ENCODE measurements at regions not wholly inside any gene's neighbourhood (a gene's known extent, or its start where the extent isn't known, plus 50 kb on each side); places are given as distances from the start of the nearest gene placed in this dataset.

- no peak for DNase-seq
Measured at GRCh38 chr10:21196822-21197395, 299.8 kb upstream of the NEBL start.

- no peak for DNase-seq
Measured at GRCh38 chr10:21195252-21195651, 298.1 kb upstream of the NEBL start.

- DNase-seq = no peak
Measured at GRCh38 chr10:21194510-21194993, 297.4 kb upstream of the NEBL start.

DNA sequence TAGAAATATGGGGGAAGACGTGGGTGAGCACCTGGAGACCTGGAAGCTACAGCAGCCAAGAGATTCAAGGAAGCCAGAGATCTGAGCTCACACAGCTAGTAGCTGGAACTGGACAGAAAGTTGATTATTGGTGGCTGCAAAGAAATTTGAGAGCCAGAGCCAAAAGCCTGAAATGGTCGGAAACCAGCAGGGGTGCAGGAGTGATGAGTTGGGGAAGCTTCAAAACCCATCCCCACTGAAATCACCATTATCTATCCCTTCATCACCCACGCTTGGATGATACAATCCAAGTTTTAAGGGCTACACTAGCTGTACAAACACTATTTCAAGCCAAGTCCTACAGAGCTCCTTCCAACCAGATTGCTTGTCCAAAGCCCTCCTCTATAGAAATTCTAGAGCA is 296.1 kb upstream of the NEBL start:
- DNase-seq = no peak

GRCh38 chr10:21191512-21191911 is 294.4 kb upstream of the NEBL start:
- DNase-seq = no peak

DNA sequence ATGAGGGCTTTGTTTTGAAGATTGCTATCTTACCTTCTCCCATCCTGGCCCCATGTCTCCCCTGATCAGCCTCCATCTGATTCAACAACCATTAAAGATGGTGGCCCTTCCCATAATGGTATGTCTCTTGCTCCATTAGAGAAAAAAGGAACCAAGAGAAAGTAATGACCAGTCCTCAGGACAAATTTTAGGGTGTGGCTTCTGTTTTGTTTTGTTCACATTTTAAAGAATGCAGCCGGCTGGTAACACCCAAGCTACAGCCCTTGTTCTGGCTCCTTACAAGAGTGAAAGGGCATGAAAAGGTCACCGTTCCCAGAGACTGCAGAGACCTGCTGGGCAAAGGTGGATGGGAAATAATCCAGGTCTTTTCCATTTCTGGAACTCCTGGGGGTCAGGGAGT is 287.9 kb upstream of the NEBL start:
- no peak for DNase-seq

- no peak for DNase-seq
Measured at GRCh38 chr10:21184216-21184615, 287.1 kb upstream of the NEBL start.

DNA sequence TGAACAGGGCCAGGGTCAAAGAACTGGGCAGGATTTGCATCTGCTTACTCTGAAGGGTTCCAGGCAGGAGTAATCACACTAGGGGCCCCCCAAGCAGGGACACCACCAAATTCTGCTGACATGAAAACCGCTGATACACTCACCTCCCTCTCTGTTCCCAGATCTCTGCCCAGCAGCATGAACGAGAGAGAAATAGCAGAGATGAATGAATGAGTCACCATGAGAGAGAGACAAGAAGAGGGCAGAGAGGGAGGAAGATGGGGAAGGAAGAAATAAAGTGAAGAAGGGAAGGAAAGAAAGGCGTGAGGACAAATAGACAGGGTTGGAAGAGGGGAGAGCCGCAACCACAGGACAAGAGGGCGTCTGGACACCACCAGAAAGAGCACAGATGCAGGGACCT is 285.9 kb upstream of the NEBL start:
- DNase-seq = no peak

DNA sequence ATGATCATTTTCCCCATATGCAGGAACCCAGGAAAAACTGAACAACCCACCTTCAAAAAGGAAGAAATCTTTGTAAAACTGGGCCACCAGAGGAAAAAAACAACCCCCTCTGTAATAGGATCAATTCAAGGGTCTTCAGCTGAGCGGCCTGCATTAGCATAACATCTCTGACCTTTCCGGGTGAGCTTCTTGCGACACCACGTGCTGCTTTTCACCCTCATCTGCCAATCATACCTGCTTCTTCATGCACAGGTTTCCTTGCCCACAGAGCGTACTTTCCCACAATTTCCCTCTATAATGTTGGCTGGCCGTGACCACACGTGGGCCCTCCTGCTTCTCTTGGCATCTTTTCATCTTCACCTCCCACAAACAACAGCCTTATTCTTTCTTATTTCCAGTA is 284.3 kb upstream of the NEBL start:
- no peak for DNase-seq

DNA sequence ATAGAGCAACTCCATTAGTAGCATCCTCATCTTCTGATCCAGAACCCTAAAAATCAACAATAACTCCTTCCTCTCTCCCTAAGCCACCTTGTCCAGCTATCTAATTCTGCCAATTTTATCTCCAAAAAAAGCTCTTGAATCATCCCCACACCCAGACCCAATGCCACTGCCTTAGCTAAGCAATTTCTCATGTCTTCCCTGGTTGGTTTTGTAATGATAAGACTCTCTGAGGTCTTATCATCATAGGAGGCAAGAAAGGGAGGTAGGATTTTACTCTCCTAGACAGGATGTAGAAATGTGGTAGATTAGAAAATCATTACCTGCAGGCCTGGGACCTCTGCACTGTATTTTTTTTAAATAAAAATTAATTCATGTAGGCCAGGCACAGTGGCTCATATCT is 283.5 kb upstream of the NEBL start:
- no peak for DNase-seq

DNA sequence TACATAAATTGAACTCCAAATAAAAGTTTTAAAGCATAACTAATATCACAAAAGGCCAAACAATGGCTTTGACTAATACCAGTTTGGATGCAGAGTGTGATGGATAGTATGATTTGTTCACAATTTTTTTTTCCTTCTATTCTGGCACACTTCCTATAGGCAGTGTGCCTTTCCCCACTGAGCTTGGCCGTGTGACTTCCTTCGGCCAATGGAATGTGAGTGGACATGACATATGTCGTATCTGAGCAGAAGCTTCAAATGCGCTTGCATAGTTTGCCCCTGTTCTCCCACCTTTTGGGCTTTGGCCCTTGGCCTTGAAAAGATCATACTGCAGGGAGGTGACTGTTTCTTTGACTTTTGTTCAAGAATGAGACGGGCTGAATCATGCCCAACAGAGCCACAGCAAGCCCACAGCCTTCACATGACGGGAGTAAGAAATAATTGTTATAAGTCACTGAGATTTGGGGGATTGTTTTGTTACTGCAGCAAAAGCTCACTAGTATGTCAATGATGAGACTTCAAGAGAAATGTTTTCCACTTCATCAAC is 279.9 kb upstream of the NEBL start:
- no peak for DNase-seq

DNA sequence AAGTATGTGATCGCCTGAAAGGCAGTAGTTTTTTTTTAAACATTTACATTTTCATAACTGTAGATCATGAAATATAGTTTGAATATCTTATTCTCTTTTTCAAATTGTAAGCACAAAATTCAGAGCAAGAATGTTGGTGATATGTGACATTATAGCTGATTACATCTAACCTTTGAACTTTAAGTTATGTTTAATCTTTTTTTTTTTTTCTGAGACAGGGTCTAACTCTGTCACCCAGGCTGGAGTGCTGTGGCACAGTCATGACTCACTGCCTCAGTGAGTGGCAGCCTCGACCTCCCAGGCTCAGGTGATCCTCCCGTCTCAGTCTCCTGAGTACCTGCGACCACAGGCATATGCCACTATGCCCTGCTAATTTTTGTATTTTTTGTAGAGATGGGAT is 278.7 kb upstream of the NEBL start:
- DNase-seq = no peak

GRCh38 chr10:21174715-21175495 is 277.8 kb upstream of the NEBL start:
- DNase-seq = no peak

DNA sequence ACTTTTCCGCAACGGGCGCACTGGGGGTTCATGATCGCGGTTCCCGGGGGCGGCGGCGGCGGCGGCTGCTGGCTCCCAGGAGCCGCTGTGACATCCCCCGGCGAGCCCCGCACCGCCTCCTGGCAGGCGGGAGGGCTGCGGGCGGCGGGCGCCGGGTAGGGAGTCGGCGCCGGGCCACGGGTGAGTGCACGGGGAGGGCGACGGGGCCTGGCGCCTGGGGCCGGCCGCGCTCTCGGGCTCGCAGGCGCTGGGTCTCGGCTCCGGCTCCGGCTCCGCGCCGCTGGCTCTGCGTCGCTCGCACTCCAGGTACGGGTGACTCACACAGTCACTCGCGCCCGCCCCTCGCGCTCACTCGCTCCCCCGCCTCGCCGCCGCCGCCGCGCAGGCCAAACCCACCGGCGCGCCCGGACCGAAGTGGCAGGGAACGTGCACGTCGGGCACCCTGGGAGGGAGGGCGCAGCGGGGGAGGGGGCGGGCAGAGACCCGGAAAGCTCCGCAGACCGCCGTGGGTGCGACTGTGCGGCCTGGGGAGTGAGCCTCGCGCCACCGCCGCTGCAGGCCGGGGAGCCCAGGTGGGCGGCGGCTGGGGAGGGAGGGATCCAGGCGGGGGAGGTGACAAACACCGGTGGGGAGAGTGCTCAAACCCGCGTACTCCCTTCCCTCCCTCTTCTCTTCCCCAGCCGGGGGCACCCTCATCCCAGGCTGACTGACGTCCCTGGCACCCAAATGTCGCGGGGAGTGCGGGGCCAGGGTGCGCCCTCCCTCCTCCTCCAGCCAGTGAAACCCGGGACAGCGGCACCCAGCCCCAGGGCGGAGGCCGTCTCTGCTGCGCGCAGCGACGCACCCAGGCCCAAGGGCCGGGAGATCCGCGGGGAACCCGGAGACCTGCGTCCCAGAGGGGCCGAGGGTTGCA is 276.9 kb upstream of the NEBL start:
- DNase-seq = peak in 1 of 3 donors; percentile 3

DNA sequence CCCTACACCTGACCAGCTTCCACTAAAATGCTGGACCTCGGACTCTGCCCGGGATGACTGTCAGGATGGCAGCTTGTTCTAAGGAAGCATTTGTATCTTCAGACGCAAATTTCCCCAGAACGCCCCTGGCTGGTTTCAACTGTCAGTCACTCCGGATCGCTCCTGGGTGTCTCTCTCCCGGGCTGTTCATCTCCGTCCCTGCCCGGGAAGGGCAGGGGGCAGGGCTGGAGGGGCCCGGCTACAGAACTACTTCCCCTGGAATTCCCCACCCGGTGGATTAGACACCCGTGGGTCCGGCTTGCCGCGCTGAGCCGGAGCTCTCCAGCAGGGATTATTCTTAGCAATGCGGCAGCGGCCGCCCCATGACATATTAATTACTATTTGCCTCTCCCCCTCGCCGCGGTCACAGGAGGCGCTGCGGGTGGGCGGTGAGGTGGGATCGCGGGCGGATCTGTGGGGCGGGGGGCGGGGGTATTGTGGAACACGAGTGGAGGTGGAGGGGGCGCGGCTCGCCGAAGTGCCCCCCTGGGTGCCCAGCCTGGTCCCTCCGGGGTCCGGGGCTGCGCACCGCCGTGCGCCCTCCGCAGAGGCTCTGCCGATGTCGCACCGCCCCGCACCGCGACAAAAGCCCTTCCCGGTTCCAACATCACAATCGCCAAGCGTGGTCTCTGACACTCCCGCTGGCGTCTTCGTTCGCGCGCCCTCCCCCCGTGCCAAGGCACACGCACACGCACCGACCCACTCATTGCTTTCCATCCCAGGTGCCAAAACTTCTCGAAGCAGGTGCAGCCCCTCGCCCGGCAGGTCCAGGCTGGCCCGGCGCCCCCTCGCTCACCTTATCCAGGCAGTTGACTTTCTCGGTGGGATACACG is 276.1 kb upstream of the NEBL start:
- peak in 1 of 3 donors; percentile 1 for DNase-seq

GRCh38 chr10:21172542-21172929 is 275.4 kb upstream of the NEBL start:
- no peak for DNase-seq

GRCh38 chr10:21171936-21172541 is 274.9 kb upstream of the NEBL start:
- no peak for DNase-seq

DNA sequence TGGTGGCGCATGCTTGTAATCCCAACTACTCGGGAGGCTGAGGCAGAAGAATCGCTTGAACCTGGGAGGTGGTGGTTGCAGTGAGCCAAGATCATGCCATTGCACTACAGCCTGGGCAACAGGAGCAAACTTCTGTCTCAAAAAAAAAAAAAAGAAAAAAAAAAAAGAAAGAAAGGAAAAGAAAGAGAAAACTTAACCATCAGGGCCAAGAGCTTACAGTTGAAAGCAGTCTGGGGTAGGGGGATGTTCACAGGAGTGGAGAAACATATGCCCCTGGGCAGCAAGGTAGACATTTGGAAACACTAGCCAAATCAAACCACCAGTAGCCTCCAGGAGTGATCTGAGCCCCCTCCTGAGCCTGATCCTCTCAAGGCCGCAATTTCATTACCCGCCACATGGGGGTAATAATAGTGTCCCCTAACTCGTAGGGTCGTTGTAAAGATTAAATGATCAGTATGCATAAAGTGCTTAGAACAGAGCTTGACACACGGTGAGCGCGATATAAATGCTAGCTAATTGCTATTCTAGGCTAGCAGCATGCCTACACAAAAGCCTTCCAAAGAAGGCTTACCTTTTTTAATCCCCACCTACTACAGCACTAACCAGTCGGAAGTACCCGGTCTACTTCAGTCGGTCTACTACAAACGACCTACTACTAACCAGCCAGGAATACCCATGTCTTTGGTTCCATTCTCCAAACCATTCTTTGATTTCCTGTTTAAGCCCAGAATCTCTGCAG is 274.3 kb upstream of the NEBL start:
- peak in 1 of 3 donors; percentile 1 for DNase-seq

DNA sequence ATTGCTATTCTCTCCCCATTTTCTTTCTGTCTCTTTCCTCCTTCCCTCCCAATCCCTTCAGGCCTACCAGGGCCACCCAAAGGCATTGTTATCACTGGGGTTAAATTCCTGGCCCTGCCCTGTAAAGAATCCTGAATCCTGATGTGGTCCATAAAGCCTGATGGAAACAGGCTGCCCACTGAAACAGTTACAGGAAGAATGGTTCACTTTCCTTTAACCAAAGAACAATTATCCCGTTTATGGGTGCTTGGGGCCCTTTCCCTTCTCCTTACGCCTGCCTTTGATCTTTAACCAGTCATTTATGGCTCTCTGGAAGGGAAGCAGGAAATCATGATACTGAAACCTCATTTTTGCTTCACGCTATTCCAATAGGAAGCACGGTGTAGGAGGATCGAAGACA is 273.1 kb upstream of the NEBL start:
- DNase-seq = no peak

GRCh38 chr10:21169271-21169670 is 272.2 kb upstream of the NEBL start:
- DNase-seq = no peak

Data from suppressor macrophage treated with lipopolysaccharide for 1 hour (primary cell).